GM12892 (cell line): ENCODE measurements at regions not wholly inside any gene's neighbourhood (a gene's known extent, or its start where the extent isn't known, plus 50 kb on each side); places are given as distances from the start of the nearest gene placed in this dataset.

Experiments used
- POLR2A ChIP-seq: IDR thresholded peaks from 2 replicates; pipeline ENCODE4 v1.6.1; 2011; ENCODE audit warnings: low read depth, low read length, control low read depth
- POLR2AphosphoS5 ChIP-seq: IDR thresholded peaks from 2 replicates; pipeline ENCODE4 v1.6.1; 2011; ENCODE audit warnings: low read depth, low read length, control low read depth

GRCh38 chr20:40393197-40394079 lies 295.6 kb downstream of the MAFB start:
- TF ChIP-seq POLR2A = no peak
- TF ChIP-seq POLR2AphosphoS5 = no peak
